Neural cell (in vitro differentiated cells): ENCODE measurements at regions not wholly inside any gene's neighbourhood (a gene's known extent, or its start where the extent isn't known, plus 50 kb on each side); places are given as distances from the start of the nearest gene placed in this dataset.

Experiments used
- H2AFZ ChIP-seq: fragments of 200-600, 300-800 bp; sonication (generic), shearing (Covaris generic); 2 replicates; pipeline ENCODE4 v1.6.0; 2014; ENCODE audit warnings: low read depth, mild to moderate bottlenecking, antibody characterized with exemption, low read length, moderate library complexity
- H3F3A ChIP-seq: fragments of 200-600 bp; shearing (Covaris generic); 2 replicates; pipeline ENCODE4 v1.6.1; 2016; ENCODE audit warnings: mild to moderate bottlenecking, moderate library complexity, mixed read lengths, antibody characterized with exemption, low read length; ENCODE audit not compliant: insufficient read depth, poor library complexity, severe bottlenecking
- H3K27ac ChIP-seq: fragments of 200-600, 300-800 bp; sonication (generic), shearing (Covaris generic); 2 replicates; pipeline ENCODE4 v1.5.1; 2014; ENCODE audit warnings: mild to moderate bottlenecking, low read length, moderate library complexity
- H3K27me3 ChIP-seq: fragments of 300-800, 200-600 bp; sonication (generic), shearing (Covaris generic); 2 replicates; pipeline ENCODE4 v1.6.0; 2014; ENCODE audit warnings: mild to moderate bottlenecking, low read depth, low read length, moderate library complexity; ENCODE audit not compliant: insufficient read depth
- H3K36me3 ChIP-seq: fragments of 300-800, 200-600 bp; sonication (generic), shearing (Covaris generic); 2 replicates; pipeline ENCODE4 v1.5.1; 2014; ENCODE audit warnings: mild to moderate bottlenecking, antibody characterized with exemption, low read length, moderate library complexity; ENCODE audit not compliant: insufficient read depth
- H3K4me2 ChIP-seq: fragments of 300-800, 200-600 bp; sonication (generic), shearing (Covaris generic); 2 replicates; pipeline ENCODE4 v1.6.0; 2014; ENCODE audit warnings: mild to moderate bottlenecking, low read length
- H3K4me3 ChIP-seq: fragments of 300-800, 200-600 bp; sonication (generic), shearing (Covaris generic); 2 replicates; pipeline ENCODE4 v1.5.1; 2014; ENCODE audit warnings: mild to moderate bottlenecking, low read length, moderate library complexity
- H3K79me2 ChIP-seq: fragments of 200-600 bp; shearing (Covaris generic); replicated peaks from 2 replicates; pipeline ENCODE4 v1.6.0; 2014; ENCODE audit warnings: mild to moderate bottlenecking, low read length, moderate library complexity; ENCODE audit not compliant: insufficient read depth
- H3K9ac ChIP-seq: fragments of 300-800, 200-600 bp; sonication (generic), shearing (Covaris generic); 2 replicates; pipeline ENCODE4 v1.6.1; 2016; ENCODE audit warnings: mild to moderate bottlenecking, low read length, mixed read lengths
- H3K9me2 ChIP-seq: fragments of 200-600 bp; shearing (Covaris generic); 2 replicates; pipeline ENCODE4 v1.6.1; 2016; ENCODE audit warnings: mild to moderate bottlenecking, low read length, mixed read lengths; ENCODE audit not compliant: insufficient read depth
- H3K9me3 ChIP-seq: fragments of 200-600, 300-800 bp; sonication (generic), shearing (Covaris generic); 2 replicates; pipeline ENCODE4 v1.6.1; 2016; ENCODE audit warnings: mild to moderate bottlenecking, mixed run types, low read length, moderate library complexity, mixed read lengths
- H4K20me1 ChIP-seq: fragments of 200-600 bp; shearing (Covaris generic); 2 replicates; pipeline ENCODE4 v1.6.1; 2016; ENCODE audit warnings: mild to moderate bottlenecking, mixed run types; ENCODE audit not compliant: insufficient read depth
- CTCF ChIP-seq: fragments of 450-650 bp; IDR thresholded peaks from 2 replicates; pipeline ENCODE4 v1.5.1; 2014; ENCODE audit warnings: antibody characterized with exemption, mild to moderate bottlenecking, moderate library complexity; ENCODE audit not compliant: poor library complexity, severe bottlenecking
- EP300 ChIP-seq: fragments of 450-650 bp; conservative IDR thresholded peaks from 2 replicates; pipeline ENCODE4 v1.6.1; 2014; ENCODE audit warnings: antibody characterized with exemption, mild to moderate bottlenecking, moderate library complexity; ENCODE audit not compliant: poor library complexity, severe bottlenecking
- POLR2AphosphoS5 ChIP-seq: IDR thresholded peaks from 2 replicates; pipeline ENCODE4 v1.6.1; 2012
- RAD21 ChIP-seq: fragments of 450-650 bp; conservative IDR thresholded peaks from 2 replicates; pipeline ENCODE4 v1.6.1; 2014; ENCODE audit warnings: antibody characterized with exemption, mild to moderate bottlenecking, moderate library complexity
- SMC3 ChIP-seq: fragments of 450-650 bp; conservative IDR thresholded peaks from 2 replicates; pipeline ENCODE4 v1.6.1; 2014; ENCODE audit warnings: antibody characterized with exemption, mild to moderate bottlenecking, moderate library complexity; ENCODE audit not compliant: poor library complexity
- TAF1 ChIP-seq: IDR thresholded peaks from 2 replicates; pipeline ENCODE4 v1.6.1; 2012; ENCODE audit warnings: low read depth
- TF ChIP-seq, protein P1 (sequence below): IDR thresholded peaks from 2 replicates; pipeline ENCODE4 v1.6.1; 2012; ENCODE audit warnings: borderline replicate concordance

- TF ChIP-seq CTCF = no peak
- TF ChIP-seq SMC3 = no peak
- no peak for TF ChIP-seq TAF1
- no peak for TF ChIP-seq EP300
- TF ChIP-seq, protein P1, sequence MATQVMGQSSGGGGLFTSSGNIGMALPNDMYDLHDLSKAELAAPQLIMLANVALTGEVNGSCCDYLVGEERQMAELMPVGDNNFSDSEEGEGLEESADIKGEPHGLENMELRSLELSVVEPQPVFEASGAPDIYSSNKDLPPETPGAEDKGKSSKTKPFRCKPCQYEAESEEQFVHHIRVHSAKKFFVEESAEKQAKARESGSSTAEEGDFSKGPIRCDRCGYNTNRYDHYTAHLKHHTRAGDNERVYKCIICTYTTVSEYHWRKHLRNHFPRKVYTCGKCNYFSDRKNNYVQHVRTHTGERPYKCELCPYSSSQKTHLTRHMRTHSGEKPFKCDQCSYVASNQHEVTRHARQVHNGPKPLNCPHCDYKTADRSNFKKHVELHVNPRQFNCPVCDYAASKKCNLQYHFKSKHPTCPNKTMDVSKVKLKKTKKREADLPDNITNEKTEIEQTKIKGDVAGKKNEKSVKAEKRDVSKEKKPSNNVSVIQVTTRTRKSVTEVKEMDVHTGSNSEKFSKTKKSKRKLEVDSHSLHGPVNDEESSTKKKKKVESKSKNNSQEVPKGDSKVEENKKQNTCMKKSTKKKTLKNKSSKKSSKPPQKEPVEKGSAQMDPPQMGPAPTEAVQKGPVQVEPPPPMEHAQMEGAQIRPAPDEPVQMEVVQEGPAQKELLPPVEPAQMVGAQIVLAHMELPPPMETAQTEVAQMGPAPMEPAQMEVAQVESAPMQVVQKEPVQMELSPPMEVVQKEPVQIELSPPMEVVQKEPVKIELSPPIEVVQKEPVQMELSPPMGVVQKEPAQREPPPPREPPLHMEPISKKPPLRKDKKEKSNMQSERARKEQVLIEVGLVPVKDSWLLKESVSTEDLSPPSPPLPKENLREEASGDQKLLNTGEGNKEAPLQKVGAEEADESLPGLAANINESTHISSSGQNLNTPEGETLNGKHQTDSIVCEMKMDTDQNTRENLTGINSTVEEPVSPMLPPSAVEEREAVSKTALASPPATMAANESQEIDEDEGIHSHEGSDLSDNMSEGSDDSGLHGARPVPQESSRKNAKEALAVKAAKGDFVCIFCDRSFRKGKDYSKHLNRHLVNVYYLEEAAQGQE = no peak
- TF ChIP-seq RAD21 = no peak
- TF ChIP-seq POLR2AphosphoS5 = no peak
- H3K9me3 ChIP-seq = no peaks in the 10 kb centered on the region
- H3K79me2 ChIP-seq = no peaks in the 10 kb centered on the region
- no peak overlapping the region for H3K27ac ChIP-seq
- H4K20me1 ChIP-seq = no peaks in the 10 kb centered on the region
- no peaks in the 10 kb centered on the region for H3K27me3 ChIP-seq
- no peaks in the 10 kb centered on the region for H3K9me2 ChIP-seq
- no peaks in the 10 kb centered on the region for H3F3A ChIP-seq
- no peak overlapping the region for H3K9ac ChIP-seq
- H2AFZ ChIP-seq = no peak overlapping the region
- H3K4me3 ChIP-seq = no peak overlapping the region
- no peaks in the 10 kb centered on the region for H3K36me3 ChIP-seq
- no peak overlapping the region for H3K4me2 ChIP-seq
Measured at GRCh38 chrX:138011468-138011867, 445.5 kb downstream of the ZIC3 start.

- H3K4me2 ChIP-seq = no peak overlapping the region
- no peaks in the 10 kb centered on the region for H3K9me3 ChIP-seq
- no peaks in the 10 kb centered on the region for H3K79me2 ChIP-seq
- H3K27ac ChIP-seq = no peak overlapping the region
- H3K27me3 ChIP-seq = no peaks in the 10 kb centered on the region
- H2AFZ ChIP-seq = no peak overlapping the region
- no peaks in the 10 kb centered on the region for H4K20me1 ChIP-seq
- no peaks in the 10 kb centered on the region for H3K9me2 ChIP-seq
- H3K4me3 ChIP-seq = no peak overlapping the region
- no peak overlapping the region for H3K9ac ChIP-seq
- no peaks in the 10 kb centered on the region for H3K36me3 ChIP-seq
- TF ChIP-seq TAF1 = no peak
- TF ChIP-seq, protein P1 = no peak
- no peaks in the 10 kb centered on the region for H3F3A ChIP-seq
Measured at GRCh38 chrX:138014577-138014976, 448.6 kb downstream of the ZIC3 start.
